ENCODE measurements at regions not wholly inside any gene's neighbourhood (a gene's known extent, or its start where the extent isn't known, plus 50 kb on each side); places are given as distances from the start of the nearest gene placed in this dataset.

DNA sequence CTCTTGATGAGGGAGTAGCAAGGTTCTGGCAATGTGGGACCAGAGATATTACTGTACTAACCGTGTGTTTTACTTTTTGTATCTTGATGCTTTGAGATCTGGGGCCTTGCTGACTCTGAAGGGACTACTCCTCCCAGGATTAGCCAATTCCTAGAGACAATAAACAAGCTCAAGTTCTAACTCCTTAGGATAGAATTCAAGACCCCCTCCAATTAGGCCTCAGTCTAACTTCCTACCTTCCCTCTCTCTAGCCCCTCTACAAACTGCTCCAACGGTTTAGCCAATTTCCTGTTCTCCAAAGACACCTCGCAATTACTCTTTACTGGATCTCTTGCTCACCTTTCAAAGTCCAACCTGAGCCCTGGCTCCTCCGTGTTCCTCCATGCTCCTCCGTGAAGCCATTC, 158.7 kb upstream of the JARID2 start:
- no peak for TF ChIP-seq GATA2 (IDR thresholded peaks at IDR 0.05; ENCODE audit: low read depth, low read length)
- TF ChIP-seq GATA3 (IDR thresholded peaks at IDR 0.05; ENCODE audit: low read depth, low read length): no peak
